WERI-Rb-1 (cell line): ENCODE measurements at regions not wholly inside any gene's neighbourhood (a gene's known extent, or its start where the extent isn't known, plus 50 kb on each side); places are given as distances from the start of the nearest gene placed in this dataset.

ENCODE experiments used
- DNase-seq: peaks from one replicate; pipeline ENCODE4 v3.0.0-alpha.2; 2020
- H3K27ac ChIP-seq: fragments of 250-450 bp; sonication (Bioruptor Pico); 2 replicates; pipeline ENCODE4 v1.5.1; 2020; ENCODE audit warnings: mild to moderate bottlenecking, moderate library complexity
- H3K27me3 ChIP-seq: fragments of 250-450 bp; sonication (Bioruptor Pico); 2 replicates; pipeline ENCODE4 v1.5.1; 2021; ENCODE audit warnings: mild to moderate bottlenecking, low read depth, moderate library complexity; ENCODE audit not compliant: insufficient read depth, severe bottlenecking
- H3K36me3 ChIP-seq: fragments of 250-450 bp; sonication (Bioruptor Pico); 2 replicates; pipeline ENCODE4 v1.5.1; 2020; ENCODE audit warnings: mild to moderate bottlenecking, moderate library complexity
- H3K4me3 ChIP-seq: 2 replicates; pipeline ENCODE4 v1.5.1; 2011; ENCODE audit warnings: low read depth, mild to moderate bottlenecking, control low read depth, low read length
- H3K9me3 ChIP-seq: fragments of 250-450 bp; sonication (Bioruptor Pico); 2 replicates; pipeline ENCODE4 v1.5.1; 2021; ENCODE audit warnings: mild to moderate bottlenecking, moderate library complexity; ENCODE audit not compliant: severe bottlenecking
- CTCF ChIP-seq: IDR thresholded peaks from 2 replicates; pipeline ENCODE4 v1.5.1; 2011; ENCODE audit warnings: low read depth, mild to moderate bottlenecking, control low read depth, inconsistent platforms, low read length

GRCh38 chr7:41492603-41493002 lies 210.3 kb downstream of the INHBA start:
- Histone ChIP-seq H3K9me3 (no peaks in the 10 kb centered on the region), H3K27ac (no peak overlapping the region), H3K4me3 (no peak overlapping the region), H3K27me3 (peaks cover 41% of the 10 kb centered on the region), H3K36me3 (no peaks in the 10 kb centered on the region)
- no peak for DNase-seq
- no peak for TF ChIP-seq CTCF

- Histone ChIP-seq H3K27me3 (peaks cover 44% of the 10 kb centered on the region), H3K4me3 (no peak overlapping the region), H3K9me3 (no peaks in the 10 kb centered on the region), H3K27ac (no peak overlapping the region), H3K36me3 (no peaks in the 10 kb centered on the region)
- DNase-seq = no peak
- no peak for TF ChIP-seq CTCF
Measured at GRCh38 chr7:41491883-41492471, 210.9 kb downstream of the INHBA start.

- no peak for DNase-seq
- peaks cover 44% of the 10 kb centered on the region for H3K27me3 ChIP-seq
- no peak overlapping the region for H3K27ac ChIP-seq
- H3K36me3 ChIP-seq = no peaks in the 10 kb centered on the region
- no peak overlapping the region for H3K4me3 ChIP-seq
- no peaks in the 10 kb centered on the region for H3K9me3 ChIP-seq
- no peak for TF ChIP-seq CTCF
Measured at GRCh38 chr7:41491308-41491707, 211.6 kb downstream of the INHBA start.

GRCh38 chr7:41489885-41490284 lies 213.0 kb downstream of the INHBA start:
- H3K4me3 ChIP-seq = no peak overlapping the region
- TF ChIP-seq CTCF = no peak
- H3K9me3 ChIP-seq = no peaks in the 10 kb centered on the region
- no peaks in the 10 kb centered on the region for H3K36me3 ChIP-seq
- H3K27ac ChIP-seq = no peak overlapping the region
- no peak for DNase-seq
- peaks cover 40% of the 10 kb centered on the region for H3K27me3 ChIP-seq

- no peak for TF ChIP-seq CTCF
- DNase-seq = no peak
- no peaks in the 10 kb centered on the region for H3K36me3 ChIP-seq
- no peaks in the 10 kb centered on the region for H3K9me3 ChIP-seq
- H3K4me3 ChIP-seq = no peak overlapping the region
- peaks cover 34% of the 10 kb centered on the region for H3K27me3 ChIP-seq
- no peak overlapping the region for H3K27ac ChIP-seq
Measured at GRCh38 chr7:41487229-41487940, 215.5 kb downstream of the INHBA start.

- Histone ChIP-seq H3K27me3 (peaks cover 10% of the 10 kb centered on the region), H3K4me3 (no peak overlapping the region), H3K36me3 (no peaks in the 10 kb centered on the region), H3K27ac (no peak overlapping the region), H3K9me3 (no peaks in the 10 kb centered on the region)
- no peak for TF ChIP-seq CTCF
- no peak for DNase-seq
Measured at GRCh38 chr7:41481353-41481752, 221.5 kb downstream of the INHBA start.
